ENCODE measurements at regions not wholly inside any gene's neighbourhood (a gene's known extent, or its start where the extent isn't known, plus 50 kb on each side); places are given as distances from the start of the nearest gene placed in this dataset.

DNA sequence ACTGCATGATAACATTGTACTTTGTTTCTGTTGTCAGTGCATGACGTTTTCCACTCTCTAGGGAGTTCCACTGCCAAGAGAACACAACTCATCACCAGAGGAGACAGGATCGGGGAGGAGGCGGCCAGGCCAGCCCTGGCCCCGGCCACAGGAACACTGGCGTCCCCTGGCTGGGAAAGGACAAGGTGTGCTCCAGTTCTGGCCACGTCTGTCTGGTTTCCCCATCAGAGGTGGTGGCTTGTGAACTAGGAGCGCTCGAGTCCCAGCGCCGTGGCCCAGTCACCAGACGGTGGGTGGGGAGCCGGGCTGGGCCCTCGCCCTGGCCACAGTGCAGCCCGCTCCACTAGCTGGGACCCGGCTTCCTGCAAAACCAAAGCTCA is 211.9 kb upstream of the IRX4 start:
- H3K27ac ChIP-seq (ENCODE audit: low read depth, low read length): no peak overlapping the region

More for the DNA sequence above, 211.9 kb upstream of the IRX4 start:
- Histone ChIP-seq H3K4me3 (replicated peaks in 1 of 2; ENCODE audit: low read depth in 1 of 2, low read length in 2 of 2) (no peak overlapping the region), H4K20me1 (ENCODE audit: insufficient read depth) (no peaks in the 10 kb centered on the region; the same call in 1 of the 2 replicates), H3K36me3 (ENCODE audit: control insufficient read depth in 1 of 2, insufficient read depth in 2 of 2, low read length in 2 of 2) (no peaks in the 10 kb centered on the region), H3K9me2 (ENCODE audit: insufficient read depth) (no peaks in the 10 kb centered on the region), H3K27me3 (ENCODE audit: insufficient read depth, low read length) (peaks cover 29% of the 10 kb centered on the region), H3K9me3 (ENCODE audit: control insufficient read depth in 1 of 2, insufficient read depth in 1 of 2, low read depth in 1 of 2, low read length in 2 of 2) (no peaks in the 10 kb centered on the region), H3K4me2 (ENCODE audit: low read length) (no peak overlapping the region), H2AFZ (ENCODE audit: low read depth, low read length, poor library complexity, severe bottlenecking) (no peak overlapping the region), H3K4me1 (ENCODE audit: control insufficient read depth in 1 of 2, insufficient read depth in 2 of 2, low read length in 2 of 2) (no peaks in the 10 kb centered on the region; a peak in 1 of 4 replicates), H3K9ac (ENCODE audit: low read length) (no peak overlapping the region), H3K79me2 (ENCODE audit: insufficient read depth, low read length) (no peaks in the 10 kb centered on the region)
- DNase-seq (ENCODE audit: low read depth, low spot score) (no peak), ATAC-seq (no peak)
- ChIA-PET RAD21 (ENCODE audit: low non-redundant PET in 1 of 2, low total read pairs in 2 of 2, uncharacterized antibody in 2 of 2, unreplicated experiment in 2 of 2) (no interaction called here), CTCF (no interaction called here), POLR2A (no interaction called here)
- TF ChIP-seq EZH2 (IDR thresholded peaks at IDR 0.05) (no peak), POLR2A (IDR thresholded peaks at IDR 0.05; ENCODE audit: borderline replicate concordance, extremely low read depth, insufficient read depth, insufficient read length) (no peak), CEBPB (IDR thresholded peaks at IDR 0.05; ENCODE audit: low read depth) (no peak), ZNF274 (IDR thresholded peaks at IDR 0.05; ENCODE audit: low read depth, low read length) (no peak), FOSL1 (IDR thresholded peaks at IDR 0.05; ENCODE audit: low read depth) (no peak), TCF7L2 (IDR thresholded peaks at IDR 0.05; ENCODE audit: borderline replicate concordance, extremely low read depth, insufficient read depth, insufficient read length) (no peak), CBX3 (IDR thresholded peaks at IDR 0.05; ENCODE audit: low read depth) (no peak), JUND (IDR thresholded peaks at IDR 0.05) (no peak), EGR1 (IDR thresholded peaks at IDR 0.05; ENCODE audit: low read depth) (no peak)
- TF ChIP-seq, protein P1, sequence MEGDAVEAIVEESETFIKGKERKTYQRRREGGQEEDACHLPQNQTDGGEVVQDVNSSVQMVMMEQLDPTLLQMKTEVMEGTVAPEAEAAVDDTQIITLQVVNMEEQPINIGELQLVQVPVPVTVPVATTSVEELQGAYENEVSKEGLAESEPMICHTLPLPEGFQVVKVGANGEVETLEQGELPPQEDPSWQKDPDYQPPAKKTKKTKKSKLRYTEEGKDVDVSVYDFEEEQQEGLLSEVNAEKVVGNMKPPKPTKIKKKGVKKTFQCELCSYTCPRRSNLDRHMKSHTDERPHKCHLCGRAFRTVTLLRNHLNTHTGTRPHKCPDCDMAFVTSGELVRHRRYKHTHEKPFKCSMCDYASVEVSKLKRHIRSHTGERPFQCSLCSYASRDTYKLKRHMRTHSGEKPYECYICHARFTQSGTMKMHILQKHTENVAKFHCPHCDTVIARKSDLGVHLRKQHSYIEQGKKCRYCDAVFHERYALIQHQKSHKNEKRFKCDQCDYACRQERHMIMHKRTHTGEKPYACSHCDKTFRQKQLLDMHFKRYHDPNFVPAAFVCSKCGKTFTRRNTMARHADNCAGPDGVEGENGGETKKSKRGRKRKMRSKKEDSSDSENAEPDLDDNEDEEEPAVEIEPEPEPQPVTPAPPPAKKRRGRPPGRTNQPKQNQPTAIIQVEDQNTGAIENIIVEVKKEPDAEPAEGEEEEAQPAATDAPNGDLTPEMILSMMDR (IDR thresholded peaks at IDR 0.05 in 2 of 3, conservative IDR thresholded peaks at IDR 0.05 in 1 of 3; ENCODE audit: borderline replicate concordance in 1 of 3, insufficient read depth in 1 of 3, low read depth in 2 of 3, low read length in 2 of 3): no peak
- TF ChIP-seq, protein P2, sequence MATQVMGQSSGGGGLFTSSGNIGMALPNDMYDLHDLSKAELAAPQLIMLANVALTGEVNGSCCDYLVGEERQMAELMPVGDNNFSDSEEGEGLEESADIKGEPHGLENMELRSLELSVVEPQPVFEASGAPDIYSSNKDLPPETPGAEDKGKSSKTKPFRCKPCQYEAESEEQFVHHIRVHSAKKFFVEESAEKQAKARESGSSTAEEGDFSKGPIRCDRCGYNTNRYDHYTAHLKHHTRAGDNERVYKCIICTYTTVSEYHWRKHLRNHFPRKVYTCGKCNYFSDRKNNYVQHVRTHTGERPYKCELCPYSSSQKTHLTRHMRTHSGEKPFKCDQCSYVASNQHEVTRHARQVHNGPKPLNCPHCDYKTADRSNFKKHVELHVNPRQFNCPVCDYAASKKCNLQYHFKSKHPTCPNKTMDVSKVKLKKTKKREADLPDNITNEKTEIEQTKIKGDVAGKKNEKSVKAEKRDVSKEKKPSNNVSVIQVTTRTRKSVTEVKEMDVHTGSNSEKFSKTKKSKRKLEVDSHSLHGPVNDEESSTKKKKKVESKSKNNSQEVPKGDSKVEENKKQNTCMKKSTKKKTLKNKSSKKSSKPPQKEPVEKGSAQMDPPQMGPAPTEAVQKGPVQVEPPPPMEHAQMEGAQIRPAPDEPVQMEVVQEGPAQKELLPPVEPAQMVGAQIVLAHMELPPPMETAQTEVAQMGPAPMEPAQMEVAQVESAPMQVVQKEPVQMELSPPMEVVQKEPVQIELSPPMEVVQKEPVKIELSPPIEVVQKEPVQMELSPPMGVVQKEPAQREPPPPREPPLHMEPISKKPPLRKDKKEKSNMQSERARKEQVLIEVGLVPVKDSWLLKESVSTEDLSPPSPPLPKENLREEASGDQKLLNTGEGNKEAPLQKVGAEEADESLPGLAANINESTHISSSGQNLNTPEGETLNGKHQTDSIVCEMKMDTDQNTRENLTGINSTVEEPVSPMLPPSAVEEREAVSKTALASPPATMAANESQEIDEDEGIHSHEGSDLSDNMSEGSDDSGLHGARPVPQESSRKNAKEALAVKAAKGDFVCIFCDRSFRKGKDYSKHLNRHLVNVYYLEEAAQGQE (IDR thresholded peaks at IDR 0.05; ENCODE audit: low read depth): no peak
- intact Hi-C loops (cut with micrococcal nuclease): no loop called here
- BruUV-seq (replicated peaks): no TSS peak

Measured in HCT116 (cell line).